RWPE1 (cell line): ENCODE measurements at regions not wholly inside any gene's neighbourhood (a gene's known extent, or its start where the extent isn't known, plus 50 kb on each side); places are given as distances from the start of the nearest gene placed in this dataset.
"Not testable (repeated sequence)": the region's sequence is repeated elsewhere in the genome, so short reads cannot be mapped to it uniquely, and the experiment has no call there.

Experiments used
- CTCF ChIA-PET: fragments of 350-600 bp; sonication (Branson Sonifier 250); formaldehyde crosslinking; extraction: SDS; loops from one replicate; lab custom pipeline; 2021; lab: Yijun Ruan, JAX
- POLR2A ChIA-PET: fragments of 400-600 bp; formaldehyde crosslinking; extraction: SDS; loops from one replicate; lab custom pipeline; 2020; ENCODE audit warnings: antibody characterized with exemption; ENCODE audit not compliant: low non-redundant PET; lab: Yijun Ruan, JAX
- DNase-seq: peaks from one replicate; pipeline ENCODE4 v3.0.0; 2012; ENCODE audit warnings: low spot score
- H3K27ac ChIP-seq: fragments of 450-650 bp; 2 replicates; pipeline ENCODE4 v1.5.1; 2017
- TF ChIP-seq, protein P1 (sequence below): fragments of 450-650 bp; conservative IDR thresholded peaks from 2 replicates; pipeline ENCODE4 v1.5.1; 2017; ENCODE audit warnings: low read depth, mild to moderate bottlenecking

DNA sequence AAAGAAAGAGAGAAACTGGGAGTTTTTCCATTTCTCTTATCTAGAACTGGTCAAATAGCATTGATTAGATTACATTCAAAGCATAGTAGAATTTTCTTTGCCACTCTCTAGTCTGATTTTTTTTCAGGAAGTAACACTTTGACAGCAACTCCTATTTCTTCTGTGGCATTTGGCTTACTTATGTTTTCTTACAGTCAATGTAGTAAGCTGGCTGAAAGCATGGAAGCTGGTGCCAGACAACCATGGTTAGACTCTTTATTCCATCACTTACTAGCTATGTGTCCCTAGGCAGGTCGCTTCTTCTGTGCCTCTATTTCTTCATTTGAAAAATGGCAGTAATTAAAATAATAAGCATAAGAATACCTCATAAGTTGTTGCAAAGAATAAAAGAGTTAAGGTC is 54.2 kb upstream of the OPRM1 start:
- CTCF ChIA-PET = interaction anchor here (0.6 kb wide), 1 partner anchor 1811 kb away, joined by 3 read pairs; no protein-coding TSS in a partner anchor

GRCh38 chr6:153980171-153980570 is 58.9 kb upstream of the OPRM1 start:
- H3K27ac ChIP-seq = no peak overlapping the region
- ChIA-PET CTCF (interaction anchor here (0.7 kb wide), 1 partner anchor 1082 kb away, joined by 3 read pairs; no protein-coding TSS in a partner anchor), POLR2A (no interaction called here)
- DNase-seq = no peak
- TF ChIP-seq, protein P1, sequence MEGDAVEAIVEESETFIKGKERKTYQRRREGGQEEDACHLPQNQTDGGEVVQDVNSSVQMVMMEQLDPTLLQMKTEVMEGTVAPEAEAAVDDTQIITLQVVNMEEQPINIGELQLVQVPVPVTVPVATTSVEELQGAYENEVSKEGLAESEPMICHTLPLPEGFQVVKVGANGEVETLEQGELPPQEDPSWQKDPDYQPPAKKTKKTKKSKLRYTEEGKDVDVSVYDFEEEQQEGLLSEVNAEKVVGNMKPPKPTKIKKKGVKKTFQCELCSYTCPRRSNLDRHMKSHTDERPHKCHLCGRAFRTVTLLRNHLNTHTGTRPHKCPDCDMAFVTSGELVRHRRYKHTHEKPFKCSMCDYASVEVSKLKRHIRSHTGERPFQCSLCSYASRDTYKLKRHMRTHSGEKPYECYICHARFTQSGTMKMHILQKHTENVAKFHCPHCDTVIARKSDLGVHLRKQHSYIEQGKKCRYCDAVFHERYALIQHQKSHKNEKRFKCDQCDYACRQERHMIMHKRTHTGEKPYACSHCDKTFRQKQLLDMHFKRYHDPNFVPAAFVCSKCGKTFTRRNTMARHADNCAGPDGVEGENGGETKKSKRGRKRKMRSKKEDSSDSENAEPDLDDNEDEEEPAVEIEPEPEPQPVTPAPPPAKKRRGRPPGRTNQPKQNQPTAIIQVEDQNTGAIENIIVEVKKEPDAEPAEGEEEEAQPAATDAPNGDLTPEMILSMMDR = no peak

More for the DNA sequence above, 54.2 kb upstream of the OPRM1 start:
- no peak for DNase-seq
- POLR2A ChIA-PET = no interaction called here
- TF ChIP-seq, protein P1 = no peak
- no peak overlapping the region for H3K27ac ChIP-seq

DNA sequence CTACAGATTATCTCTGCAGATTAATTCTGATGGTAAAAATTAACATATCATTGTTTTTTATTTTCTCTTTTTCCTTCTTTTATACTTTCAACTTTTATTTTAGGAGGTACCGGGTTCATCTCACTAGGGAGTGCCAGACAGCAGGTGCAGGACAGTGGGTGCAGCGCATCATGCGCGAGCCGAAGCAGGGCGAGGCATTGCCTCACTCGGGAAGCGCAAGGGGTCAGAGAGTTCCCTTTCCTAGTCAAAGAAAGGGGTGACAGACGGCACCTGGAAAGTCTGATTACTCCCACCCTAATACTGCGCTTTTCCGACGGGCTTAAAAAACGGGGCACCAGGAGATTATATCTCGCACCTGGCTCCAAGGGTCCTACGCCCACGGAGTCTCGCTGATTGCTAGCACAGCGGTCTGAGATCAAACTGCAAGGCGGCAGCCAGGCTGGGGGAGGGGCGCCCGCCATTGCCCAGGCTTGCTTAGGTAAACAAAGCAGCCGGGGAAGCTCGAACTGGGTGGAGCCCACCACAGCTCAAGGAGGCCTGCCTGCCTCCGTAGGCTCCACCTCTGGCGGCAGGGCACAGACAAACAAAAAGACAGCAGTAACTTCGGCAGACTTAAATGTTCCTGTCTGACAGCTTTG is 60.0 kb upstream of the OPRM1 start:
- CTCF ChIA-PET = interaction anchor here (0.6 kb wide), 1 partner anchor 130 kb away, joined by 3 read pairs; no protein-coding TSS in a partner anchor
- DNase-seq, H3K27ac ChIP-seq, POLR2A ChIA-PET: not testable (repeated sequence)

- POLR2A ChIA-PET = no interaction called here
- no peak overlapping the region for H3K27ac ChIP-seq
- TF ChIP-seq, protein P1 = no peak
- CTCF ChIA-PET = no interaction called here
- peak; percentile 13 for DNase-seq
Measured at GRCh38 chr6:153976921-153977693, 61.9 kb upstream of the OPRM1 start.

- TF ChIP-seq, protein P1 = no peak
- H3K27ac ChIP-seq = no peak overlapping the region
- CTCF ChIA-PET = interaction anchor here (0.6 kb wide), 1 partner anchor 74 kb away, joined by 3 read pairs; no protein-coding TSS in a partner anchor
- POLR2A ChIA-PET = no interaction called here
- no peak for DNase-seq
Measured at GRCh38 chr6:153966001-153966400, 73.0 kb upstream of the OPRM1 start.

DNA sequence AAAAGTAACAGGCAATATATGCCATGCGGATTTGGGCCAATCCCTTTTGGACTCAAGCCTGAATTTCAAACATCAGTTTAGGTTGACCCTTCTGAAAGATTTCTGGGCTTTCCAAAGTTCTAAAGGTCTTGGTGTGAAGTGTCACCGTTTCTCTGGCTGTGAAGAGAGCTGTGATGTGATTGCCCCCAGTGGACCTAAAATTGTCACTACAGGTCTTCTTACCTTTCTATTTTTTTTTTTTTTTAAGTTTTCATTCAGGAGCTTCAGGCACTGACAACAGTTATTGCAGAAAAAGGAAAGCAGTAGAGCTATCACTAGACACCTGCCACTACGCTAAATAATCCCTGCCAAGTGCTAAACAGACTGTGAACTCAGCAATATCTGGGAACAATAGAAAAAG is 75.7 kb upstream of the OPRM1 start:
- ChIA-PET POLR2A (no interaction called here), CTCF (interaction anchor here (0.6 to 1.3 kb wide), 3 partner anchors 9 to 614 kb away, joined by 3 to 6 read pairs (median 3); no protein-coding TSS in a partner anchor)
- no peak for DNase-seq
- TF ChIP-seq, protein P1 = no peak
- no peak overlapping the region for H3K27ac ChIP-seq
